GM23248 (cell line): ENCODE measurements at regions not wholly inside any gene's neighbourhood (a gene's known extent, or its start where the extent isn't known, plus 50 kb on each side); places are given as distances from the start of the nearest gene placed in this dataset.

Experiments
- EZH2 ChIP-seq: fragments of 200-600 bp; sonication (generic); IDR thresholded peaks from 2 replicates; pipeline ENCODE4 v1.6.1; 2018; ENCODE audit warnings: antibody characterized with exemption, mild to moderate bottlenecking; ENCODE audit not compliant: insufficient read depth, poor library complexity, severe bottlenecking
- EZH2phosphoT487 ChIP-seq: fragments of 200-600 bp; sonication (generic); IDR thresholded peaks from 2 replicates; pipeline ENCODE4 v1.6.1; 2018; ENCODE audit warnings: antibody characterized with exemption, moderate library complexity, mild to moderate bottlenecking, low read depth; ENCODE audit not compliant: insufficient read depth

GRCh38 chr12:65592416-65592815, 231.9 kb upstream of the HMGA2 start:
- no peak for TF ChIP-seq EZH2
- TF ChIP-seq EZH2phosphoT487, result no peak
